ENCODE measurements at regions not wholly inside any gene's neighbourhood (a gene's known extent, or its start where the extent isn't known, plus 50 kb on each side); places are given as distances from the start of the nearest gene placed in this dataset.
"Not testable (repeated sequence)": the region's sequence is repeated elsewhere in the genome, so short reads cannot be mapped to it uniquely, and the experiment has no call there.

- no peaks in the 10 kb centered on the region for H3K4me1 ChIP-seq
- Mint-ChIP-seq H3K4me1 (ENCODE audit: low read depth, unreplicated experiment) (no peaks in the 10 kb centered on the region), H3K27me3 (ENCODE audit: insufficient read depth, unreplicated experiment) (no peaks in the 10 kb centered on the region), H3K9me3 (ENCODE audit: unreplicated experiment) (no peaks in the 10 kb centered on the region), H3K27ac (ENCODE audit: unreplicated experiment) (no peak overlapping the region), H3K36me3 (ENCODE audit: insufficient read depth, unreplicated experiment) (no peaks in the 10 kb centered on the region), H3K4me3 (ENCODE audit: unreplicated experiment) (no peak overlapping the region)
- H3K9me3 ChIP-seq, result no peaks in the 10 kb centered on the region
- ChIA-PET POLR2A (no interaction called here), CTCF (no interaction called here)
- no peaks in the 10 kb centered on the region for H3K36me3 ChIP-seq (ENCODE audit: control insufficient read depth, insufficient read depth, low read length)
- intact Hi-C loops (cut with micrococcal nuclease; ENCODE audit: unreplicated experiment), result no loop called here
- no TSS peak for BruUV-seq (replicated peaks)
- DNase-seq, result no peak
- H3K4me3 ChIP-seq (ENCODE audit: low read depth, low read length), result no peak overlapping the region
- no peaks in the 10 kb centered on the region for H3K27me3 ChIP-seq (replicated peaks; ENCODE audit: control insufficient read depth, insufficient read depth, low read length)
- TF ChIP-seq, protein P1, sequence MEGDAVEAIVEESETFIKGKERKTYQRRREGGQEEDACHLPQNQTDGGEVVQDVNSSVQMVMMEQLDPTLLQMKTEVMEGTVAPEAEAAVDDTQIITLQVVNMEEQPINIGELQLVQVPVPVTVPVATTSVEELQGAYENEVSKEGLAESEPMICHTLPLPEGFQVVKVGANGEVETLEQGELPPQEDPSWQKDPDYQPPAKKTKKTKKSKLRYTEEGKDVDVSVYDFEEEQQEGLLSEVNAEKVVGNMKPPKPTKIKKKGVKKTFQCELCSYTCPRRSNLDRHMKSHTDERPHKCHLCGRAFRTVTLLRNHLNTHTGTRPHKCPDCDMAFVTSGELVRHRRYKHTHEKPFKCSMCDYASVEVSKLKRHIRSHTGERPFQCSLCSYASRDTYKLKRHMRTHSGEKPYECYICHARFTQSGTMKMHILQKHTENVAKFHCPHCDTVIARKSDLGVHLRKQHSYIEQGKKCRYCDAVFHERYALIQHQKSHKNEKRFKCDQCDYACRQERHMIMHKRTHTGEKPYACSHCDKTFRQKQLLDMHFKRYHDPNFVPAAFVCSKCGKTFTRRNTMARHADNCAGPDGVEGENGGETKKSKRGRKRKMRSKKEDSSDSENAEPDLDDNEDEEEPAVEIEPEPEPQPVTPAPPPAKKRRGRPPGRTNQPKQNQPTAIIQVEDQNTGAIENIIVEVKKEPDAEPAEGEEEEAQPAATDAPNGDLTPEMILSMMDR (IDR thresholded peaks at IDR 0.05; ENCODE audit: insufficient read depth in 1 of 2, low read depth in 1 of 2, low read length in 1 of 2, severe bottlenecking in 1 of 2, unreplicated experiment in 1 of 2), result no peak
These were observed 847.7 kb downstream of the CDH18 start for GRCh38 chr5:19140276-19140675.

DNA sequence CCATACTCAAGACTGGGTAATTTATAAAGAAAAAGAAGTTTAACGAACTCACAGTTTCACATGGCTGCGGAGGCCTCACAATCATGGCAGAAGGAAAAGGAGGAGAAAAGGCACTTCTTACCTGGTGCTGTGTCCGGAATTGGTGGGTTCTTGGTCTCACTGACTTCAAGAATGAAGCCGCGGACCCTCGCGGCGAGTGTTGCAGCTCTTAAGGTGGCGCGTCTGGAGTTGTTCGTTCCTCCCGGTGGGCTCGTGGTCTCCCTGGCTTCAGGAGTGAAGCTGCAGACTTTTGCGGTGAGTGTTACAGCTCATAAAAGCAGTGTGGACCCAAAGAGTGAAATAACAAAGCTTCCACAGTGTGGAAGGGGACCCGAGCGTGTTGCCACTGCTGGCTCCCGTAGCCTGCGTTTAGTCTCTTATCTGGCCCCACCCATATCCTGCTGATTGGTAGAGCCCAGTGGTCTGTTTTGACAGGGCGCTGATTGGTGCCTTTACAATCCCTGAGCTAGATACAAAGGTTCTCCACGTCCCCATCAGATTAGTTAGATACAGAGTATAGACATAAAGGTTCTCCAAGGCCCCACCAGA is 846.0 kb downstream of the CDH18 start:
- H3K27ac Mint-ChIP-seq (ENCODE audit: unreplicated experiment); DNase-seq; H3K9me3 ChIP-seq; H3K4me3 ChIP-seq (ENCODE audit: low read depth, low read length); H3K36me3 ChIP-seq (ENCODE audit: control insufficient read depth, insufficient read depth, low read length); H3K4me1 ChIP-seq; H3K27me3 Mint-ChIP-seq (ENCODE audit: insufficient read depth, unreplicated experiment); H3K4me1 Mint-ChIP-seq (ENCODE audit: low read depth, unreplicated experiment); H3K36me3 Mint-ChIP-seq (ENCODE audit: insufficient read depth, unreplicated experiment); H3K4me3 Mint-ChIP-seq (ENCODE audit: unreplicated experiment); CTCF ChIA-PET; BruUV-seq (replicated peaks); H3K27me3 ChIP-seq (replicated peaks; ENCODE audit: control insufficient read depth, insufficient read depth, low read length); H3K9me3 Mint-ChIP-seq (ENCODE audit: unreplicated experiment); POLR2A ChIA-PET; intact Hi-C loops (cut with micrococcal nuclease; ENCODE audit: unreplicated experiment): not testable (repeated sequence)

DNA sequence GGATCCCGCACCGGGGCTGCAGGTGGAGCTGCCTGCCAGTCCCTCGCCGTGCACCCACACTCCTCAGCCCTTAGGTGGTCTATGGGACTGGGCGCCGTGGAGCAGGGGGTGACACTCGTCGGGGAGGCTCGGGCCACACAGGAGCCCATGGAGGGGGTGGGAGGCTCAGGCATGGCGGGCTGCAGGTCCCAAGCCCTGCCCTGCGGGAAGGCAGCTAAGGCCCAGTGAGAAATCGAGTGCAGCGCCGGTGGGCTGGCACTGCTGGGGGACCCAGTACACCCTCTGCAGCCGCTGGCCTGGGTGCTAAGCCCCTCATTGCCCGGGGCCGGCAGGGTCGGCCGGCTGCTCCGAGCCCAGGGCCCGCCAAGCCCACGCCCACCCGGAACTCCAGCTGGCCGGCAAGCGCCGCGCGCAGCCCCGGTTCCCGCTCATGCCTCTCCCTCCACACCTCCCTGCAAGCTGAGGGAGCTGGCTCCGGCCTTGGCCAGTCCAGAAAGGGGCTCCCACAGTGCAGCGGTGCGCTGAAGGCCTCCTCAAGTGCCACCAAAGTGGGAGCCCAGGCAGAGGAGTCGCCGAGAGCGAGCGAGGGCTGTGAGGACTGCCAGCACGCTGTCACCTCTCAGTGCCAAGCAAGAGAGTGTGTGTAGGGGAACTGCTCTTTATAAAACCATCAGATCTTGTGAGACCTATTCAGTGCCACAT is 845.1 kb downstream of the CDH18 start:
- H3K36me3 ChIP-seq (ENCODE audit: control insufficient read depth, insufficient read depth, low read length); H3K4me3 ChIP-seq (ENCODE audit: low read depth, low read length); H3K27me3 ChIP-seq (replicated peaks; ENCODE audit: control insufficient read depth, insufficient read depth, low read length); BruUV-seq (replicated peaks); DNase-seq; POLR2A ChIA-PET; H3K36me3 Mint-ChIP-seq (ENCODE audit: insufficient read depth, unreplicated experiment); CTCF ChIA-PET; H3K27ac Mint-ChIP-seq (ENCODE audit: unreplicated experiment); H3K9me3 Mint-ChIP-seq (ENCODE audit: unreplicated experiment); intact Hi-C loops (cut with micrococcal nuclease; ENCODE audit: unreplicated experiment); H3K4me1 Mint-ChIP-seq (ENCODE audit: low read depth, unreplicated experiment); H3K27me3 Mint-ChIP-seq (ENCODE audit: insufficient read depth, unreplicated experiment); H3K9me3 ChIP-seq; H3K4me1 ChIP-seq; H3K4me3 Mint-ChIP-seq (ENCODE audit: unreplicated experiment): not testable (repeated sequence)

DNA sequence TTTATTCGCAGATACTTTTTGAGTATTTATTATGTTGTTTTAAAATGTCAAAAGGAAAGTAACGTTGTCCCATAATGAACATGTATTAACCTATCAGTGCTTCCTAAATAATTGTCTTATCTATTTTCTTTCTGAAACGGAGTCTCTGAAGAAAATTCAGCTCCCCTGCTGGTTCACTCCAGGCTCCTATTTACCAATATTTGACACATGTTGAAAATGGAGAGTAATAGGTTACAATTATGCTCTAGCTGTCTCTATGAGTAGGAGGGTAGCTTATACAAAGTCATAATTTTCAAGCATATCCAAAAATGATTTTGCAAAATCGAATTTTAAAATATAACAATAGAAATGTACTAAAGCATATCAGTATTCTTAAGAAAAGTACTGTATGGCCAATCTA is 844.1 kb downstream of the CDH18 start:
- no peaks in the 10 kb centered on the region for H3K9me3 ChIP-seq
- Mint-ChIP-seq H3K4me3 (ENCODE audit: unreplicated experiment) (no peak overlapping the region), H3K4me1 (ENCODE audit: low read depth, unreplicated experiment) (no peaks in the 10 kb centered on the region), H3K27ac (ENCODE audit: unreplicated experiment) (no peak overlapping the region), H3K36me3 (ENCODE audit: insufficient read depth, unreplicated experiment) (no peaks in the 10 kb centered on the region), H3K9me3 (ENCODE audit: unreplicated experiment) (peaks cover under 1% of the 10 kb centered on the region), H3K27me3 (ENCODE audit: insufficient read depth, unreplicated experiment) (no peaks in the 10 kb centered on the region)
- no peaks in the 10 kb centered on the region for H3K36me3 ChIP-seq (ENCODE audit: control insufficient read depth, insufficient read depth, low read length)
- no peak overlapping the region for H3K4me3 ChIP-seq (ENCODE audit: low read depth, low read length)
- no peak for DNase-seq
- intact Hi-C loops (cut with micrococcal nuclease; ENCODE audit: unreplicated experiment), result no loop called here
- ChIA-PET POLR2A (no interaction called here), CTCF (no interaction called here)
- no TSS peak for BruUV-seq (replicated peaks)
- H3K4me1 ChIP-seq, result no peaks in the 10 kb centered on the region
- no peaks in the 10 kb centered on the region for H3K27me3 ChIP-seq (replicated peaks; ENCODE audit: control insufficient read depth, insufficient read depth, low read length)
- TF ChIP-seq, protein P1 (IDR thresholded peaks at IDR 0.05; ENCODE audit: insufficient read depth in 1 of 2, low read depth in 1 of 2, low read length in 1 of 2, severe bottlenecking in 1 of 2, unreplicated experiment in 1 of 2), result no peak
